ENCODE measurements at regions not wholly inside any gene's neighbourhood (a gene's known extent, or its start where the extent isn't known, plus 50 kb on each side); places are given as distances from the start of the nearest gene placed in this dataset.

GRCh38 chr3:107077391-107077790 lies 299.8 kb upstream of the CCDC54 start:
- no peak for TF ChIP-seq CTCF (IDR thresholded peaks at IDR 0.05)
- no peak for TF ChIP-seq POLR2A (IDR thresholded peaks at IDR 0.05)

Measured in Peyer's patch (tissue), 4 donors.